ENCODE measurements at regions not wholly inside any gene's neighbourhood (a gene's known extent, or its start where the extent isn't known, plus 50 kb on each side); places are given as distances from the start of the nearest gene placed in this dataset.

DNA sequence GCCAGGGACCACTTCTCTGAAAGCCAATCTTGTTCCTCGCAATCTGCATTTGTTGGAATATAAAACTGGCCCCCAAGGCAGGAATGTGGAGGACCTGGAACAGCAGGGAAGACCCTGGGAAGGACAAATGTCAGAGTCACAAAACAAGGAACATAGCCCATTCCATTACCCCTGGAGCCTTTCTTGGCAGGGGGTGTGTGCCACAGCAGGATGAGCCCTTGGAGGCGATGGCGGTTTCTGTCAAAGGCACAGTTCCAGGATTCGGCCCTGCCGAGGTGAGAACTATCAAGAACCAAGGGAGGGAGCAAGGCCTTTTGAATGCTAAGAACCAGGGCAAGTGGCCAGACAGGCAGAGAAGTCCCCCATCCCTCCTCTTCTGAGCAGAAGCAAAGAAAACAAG, 204.3 kb downstream of the TRIM29 start:
- Histone ChIP-seq H3K79me2 (ENCODE audit: control insufficient read depth, insufficient read depth, low read length) (no peaks in the 10 kb centered on the region), H3K27ac (ENCODE audit: insufficient read depth, low read depth, low read length) (no peak overlapping the region), H3K9me3 (replicated peaks; ENCODE audit: control insufficient read depth, insufficient read depth, low read length) (no peaks in the 10 kb centered on the region), H3K9ac (replicated peaks; ENCODE audit: extremely low read depth, insufficient read depth, low read length) (no peak overlapping the region), H3K27me3 (ENCODE audit: control insufficient read depth in 2 of 2, insufficient read depth in 2 of 2, low read length in 2 of 2) (no peaks in the 10 kb centered on the region), H3K9me1 (replicated peaks; ENCODE audit: control insufficient read depth, extremely low read depth, insufficient read depth, low read length) (no peaks in the 10 kb centered on the region), H3K4me2 (ENCODE audit: insufficient read depth, low read length) (no peak overlapping the region), H3K4me3 (replicated peaks in 1 of 3; ENCODE audit: insufficient read depth in 1 of 3, low read depth in 1 of 3, low read length in 3 of 3) (no peak overlapping the region), H4K20me1 (replicated peaks; ENCODE audit: control insufficient read depth, extremely low read depth, insufficient read depth, low read length) (no peaks in the 10 kb centered on the region), H3K4me1 (ENCODE audit: control insufficient read depth, extremely low read depth, insufficient read depth, low read length) (no peaks in the 10 kb centered on the region), H3K36me3 (ENCODE audit: control insufficient read depth in 2 of 2, extremely low read depth in 1 of 2, insufficient read depth in 2 of 2, low read length in 2 of 2) (no peaks in the 10 kb centered on the region), H2AFZ (ENCODE audit: low read depth, low read length) (no peak overlapping the region)
- BruUV-seq (replicated peaks): no TSS peak
- FAIRE-seq: no peak
- DNase-seq (ENCODE audit: low read depth, low spot score): no peak
- no peak for TF ChIP-seq EZH2 (IDR thresholded peaks at IDR 0.05; ENCODE audit: borderline replicate concordance, low read depth, low read length, severe bottlenecking)
- ChIA-PET POLR2A (no interaction called here), CTCF (no interaction called here)
- intact Hi-C loops (cut with micrococcal nuclease) (no loop called here), dilution Hi-C loops (cut with MboI; ENCODE audit: extremely low pct_ligation_motif_present, low sequenced_read_pairs) (no loop called here)

DNA sequence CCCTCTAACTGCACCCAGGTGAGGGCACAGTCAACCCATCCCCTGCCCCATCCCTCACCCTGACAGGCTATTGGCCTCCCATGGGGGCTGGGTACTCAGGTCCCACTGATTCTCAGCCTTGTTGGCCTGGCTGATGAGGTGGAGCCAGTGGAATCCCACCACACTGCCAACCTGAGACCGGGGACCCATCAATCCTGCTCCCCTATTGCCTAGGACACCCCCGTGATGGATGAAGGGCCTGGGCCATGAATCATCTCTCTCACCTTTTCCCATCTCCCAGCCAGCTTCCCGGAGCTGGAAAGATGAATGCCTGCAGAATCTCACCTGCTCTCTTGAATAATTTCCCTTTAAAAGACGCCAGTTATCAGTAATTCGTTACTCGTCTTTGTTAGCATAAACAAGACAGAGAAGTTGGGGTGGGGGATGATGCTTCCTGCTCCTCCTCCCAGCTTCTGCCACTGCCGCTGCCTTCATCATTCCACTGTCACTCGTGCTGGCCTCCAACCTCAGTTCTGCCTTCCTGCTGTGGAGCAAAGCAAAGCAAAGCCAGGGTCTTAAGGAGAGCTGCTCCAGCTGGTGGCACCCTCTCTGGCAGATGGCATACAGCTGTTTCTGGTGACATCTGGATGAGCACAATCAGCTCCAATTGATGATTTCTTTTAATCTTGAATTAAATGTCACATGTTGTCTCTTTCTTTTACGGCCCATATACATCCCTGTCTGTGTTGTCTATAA, 204.0 kb upstream of the NECTIN1 start:
- Histone ChIP-seq H3K9me1 (replicated peaks; ENCODE audit: control insufficient read depth, extremely low read depth, insufficient read depth, low read length) (no peaks in the 10 kb centered on the region), H3K36me3 (ENCODE audit: control insufficient read depth in 2 of 2, extremely low read depth in 1 of 2, insufficient read depth in 2 of 2, low read length in 2 of 2) (no peaks in the 10 kb centered on the region), H3K79me2 (ENCODE audit: control insufficient read depth, insufficient read depth, low read length) (no peaks in the 10 kb centered on the region), H3K4me1 (ENCODE audit: control insufficient read depth, extremely low read depth, insufficient read depth, low read length) (no peaks in the 10 kb centered on the region), H3K9ac (replicated peaks; ENCODE audit: extremely low read depth, insufficient read depth, low read length) (no peak overlapping the region), H4K20me1 (replicated peaks; ENCODE audit: control insufficient read depth, extremely low read depth, insufficient read depth, low read length) (no peaks in the 10 kb centered on the region), H2AFZ (ENCODE audit: low read depth, low read length) (no peak overlapping the region), H3K9me3 (replicated peaks; ENCODE audit: control insufficient read depth, insufficient read depth, low read length) (no peaks in the 10 kb centered on the region), H3K4me3 (replicated peaks in 1 of 3; ENCODE audit: insufficient read depth in 1 of 3, low read depth in 1 of 3, low read length in 3 of 3) (no peak overlapping the region), H3K4me2 (ENCODE audit: insufficient read depth, low read length) (no peak overlapping the region), H3K27ac (ENCODE audit: insufficient read depth, low read depth, low read length) (no peak overlapping the region), H3K27me3 (ENCODE audit: control insufficient read depth in 2 of 2, insufficient read depth in 2 of 2, low read length in 2 of 2) (no peaks in the 10 kb centered on the region)
- no TSS peak for BruUV-seq (replicated peaks)
- TF ChIP-seq, protein P1, sequence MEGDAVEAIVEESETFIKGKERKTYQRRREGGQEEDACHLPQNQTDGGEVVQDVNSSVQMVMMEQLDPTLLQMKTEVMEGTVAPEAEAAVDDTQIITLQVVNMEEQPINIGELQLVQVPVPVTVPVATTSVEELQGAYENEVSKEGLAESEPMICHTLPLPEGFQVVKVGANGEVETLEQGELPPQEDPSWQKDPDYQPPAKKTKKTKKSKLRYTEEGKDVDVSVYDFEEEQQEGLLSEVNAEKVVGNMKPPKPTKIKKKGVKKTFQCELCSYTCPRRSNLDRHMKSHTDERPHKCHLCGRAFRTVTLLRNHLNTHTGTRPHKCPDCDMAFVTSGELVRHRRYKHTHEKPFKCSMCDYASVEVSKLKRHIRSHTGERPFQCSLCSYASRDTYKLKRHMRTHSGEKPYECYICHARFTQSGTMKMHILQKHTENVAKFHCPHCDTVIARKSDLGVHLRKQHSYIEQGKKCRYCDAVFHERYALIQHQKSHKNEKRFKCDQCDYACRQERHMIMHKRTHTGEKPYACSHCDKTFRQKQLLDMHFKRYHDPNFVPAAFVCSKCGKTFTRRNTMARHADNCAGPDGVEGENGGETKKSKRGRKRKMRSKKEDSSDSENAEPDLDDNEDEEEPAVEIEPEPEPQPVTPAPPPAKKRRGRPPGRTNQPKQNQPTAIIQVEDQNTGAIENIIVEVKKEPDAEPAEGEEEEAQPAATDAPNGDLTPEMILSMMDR (IDR thresholded peaks at IDR 0.05; ENCODE audit: extremely low read depth in 1 of 2, insufficient read depth in 1 of 2, low read depth in 1 of 2, low read length in 2 of 2): no peak
- TF ChIP-seq, protein P2, sequence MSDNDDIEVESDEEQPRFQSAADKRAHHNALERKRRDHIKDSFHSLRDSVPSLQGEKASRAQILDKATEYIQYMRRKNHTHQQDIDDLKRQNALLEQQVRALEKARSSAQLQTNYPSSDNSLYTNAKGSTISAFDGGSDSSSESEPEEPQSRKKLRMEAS (IDR thresholded peaks at IDR 0.05; ENCODE audit: insufficient read depth, insufficient read length): no peak
- TF ChIP-seq FOS (IDR thresholded peaks at IDR 0.05; ENCODE audit: borderline replicate concordance, insufficient read depth, low read length) (no peak), POLR2AphosphoS5 (IDR thresholded peaks at IDR 0.05; ENCODE audit: insufficient read depth, low read depth, low read length) (no peak), JUN (IDR thresholded peaks at IDR 0.05; ENCODE audit: borderline replicate concordance, insufficient read depth, insufficient read length, low read depth) (no peak), POLR2A (IDR thresholded peaks at IDR 0.05; ENCODE audit: low read depth, low read length) (no peak), MYC (IDR thresholded peaks at IDR 0.05; ENCODE audit: low read depth, low read length) (no peak), GATA2 (IDR thresholded peaks at IDR 0.05; ENCODE audit: insufficient read depth, insufficient read length, low read depth, low read length) (no peak), EZH2 (IDR thresholded peaks at IDR 0.05; ENCODE audit: borderline replicate concordance, low read depth, low read length, severe bottlenecking) (no peak)
- POLR2A ChIA-PET: no interaction called here
- CTCF ChIA-PET: no interaction called here
- no peak for FAIRE-seq
- intact Hi-C loops (cut with micrococcal nuclease) (no loop called here), dilution Hi-C loops (cut with MboI; ENCODE audit: extremely low pct_ligation_motif_present, low sequenced_read_pairs) (no loop called here)
- no peak for DNase-seq (ENCODE audit: low read depth, low spot score)

Measured in endothelial cell of umbilical vein (primary cell).